Neural cell (in vitro differentiated cells): ENCODE measurements at regions not wholly inside any gene's neighbourhood (a gene's known extent, or its start where the extent isn't known, plus 50 kb on each side); places are given as distances from the start of the nearest gene placed in this dataset.

Experiments
- H2AFZ ChIP-seq: fragments of 200-600, 300-800 bp; sonication (generic), shearing (Covaris generic); 2 replicates; pipeline ENCODE4 v1.6.0; 2014; ENCODE audit warnings: low read depth, mild to moderate bottlenecking, antibody characterized with exemption, low read length, moderate library complexity
- H3F3A ChIP-seq: fragments of 200-600 bp; shearing (Covaris generic); 2 replicates; pipeline ENCODE4 v1.6.1; 2016; ENCODE audit warnings: mild to moderate bottlenecking, moderate library complexity, mixed read lengths, antibody characterized with exemption, low read length; ENCODE audit not compliant: insufficient read depth, poor library complexity, severe bottlenecking
- H3K27ac ChIP-seq: fragments of 200-600, 300-800 bp; sonication (generic), shearing (Covaris generic); 2 replicates; pipeline ENCODE4 v1.5.1; 2014; ENCODE audit warnings: mild to moderate bottlenecking, low read length, moderate library complexity
- H3K27me3 ChIP-seq: fragments of 300-800, 200-600 bp; sonication (generic), shearing (Covaris generic); 2 replicates; pipeline ENCODE4 v1.6.0; 2014; ENCODE audit warnings: mild to moderate bottlenecking, low read depth, low read length, moderate library complexity; ENCODE audit not compliant: insufficient read depth
- H3K36me3 ChIP-seq: fragments of 300-800, 200-600 bp; sonication (generic), shearing (Covaris generic); 2 replicates; pipeline ENCODE4 v1.5.1; 2014; ENCODE audit warnings: mild to moderate bottlenecking, antibody characterized with exemption, low read length, moderate library complexity; ENCODE audit not compliant: insufficient read depth
- H3K4me2 ChIP-seq: fragments of 300-800, 200-600 bp; sonication (generic), shearing (Covaris generic); 2 replicates; pipeline ENCODE4 v1.6.0; 2014; ENCODE audit warnings: mild to moderate bottlenecking, low read length
- H3K4me3 ChIP-seq: fragments of 300-800, 200-600 bp; sonication (generic), shearing (Covaris generic); 2 replicates; pipeline ENCODE4 v1.5.1; 2014; ENCODE audit warnings: mild to moderate bottlenecking, low read length, moderate library complexity
- H3K79me2 ChIP-seq: fragments of 200-600 bp; shearing (Covaris generic); replicated peaks from 2 replicates; pipeline ENCODE4 v1.6.0; 2014; ENCODE audit warnings: mild to moderate bottlenecking, low read length, moderate library complexity; ENCODE audit not compliant: insufficient read depth
- H3K9ac ChIP-seq: fragments of 300-800, 200-600 bp; sonication (generic), shearing (Covaris generic); 2 replicates; pipeline ENCODE4 v1.6.1; 2016; ENCODE audit warnings: mild to moderate bottlenecking, low read length, mixed read lengths
- H3K9me2 ChIP-seq: fragments of 200-600 bp; shearing (Covaris generic); 2 replicates; pipeline ENCODE4 v1.6.1; 2016; ENCODE audit warnings: mild to moderate bottlenecking, low read length, mixed read lengths; ENCODE audit not compliant: insufficient read depth
- H3K9me3 ChIP-seq: fragments of 200-600, 300-800 bp; sonication (generic), shearing (Covaris generic); 2 replicates; pipeline ENCODE4 v1.6.1; 2016; ENCODE audit warnings: mild to moderate bottlenecking, mixed run types, low read length, moderate library complexity, mixed read lengths
- H4K20me1 ChIP-seq: fragments of 200-600 bp; shearing (Covaris generic); 2 replicates; pipeline ENCODE4 v1.6.1; 2016; ENCODE audit warnings: mild to moderate bottlenecking, mixed run types; ENCODE audit not compliant: insufficient read depth
- EP300 ChIP-seq: fragments of 450-650 bp; conservative IDR thresholded peaks from 2 replicates; pipeline ENCODE4 v1.6.1; 2014; ENCODE audit warnings: antibody characterized with exemption, mild to moderate bottlenecking, moderate library complexity; ENCODE audit not compliant: poor library complexity, severe bottlenecking
- EZH2 ChIP-seq: fragments of 200-600, 300-800 bp; shearing (Covaris generic), sonication (generic); IDR thresholded peaks from 2 replicates; pipeline ENCODE4 v1.6.1; 2014; ENCODE audit warnings: antibody characterized with exemption, low read length, borderline replicate concordance, mild to moderate bottlenecking; ENCODE audit not compliant: insufficient read depth, poor library complexity, severe bottlenecking
- MXI1 ChIP-seq: fragments of 450-650 bp; conservative IDR thresholded peaks from 2 replicates; pipeline ENCODE4 v1.6.1; 2014; ENCODE audit warnings: antibody characterized with exemption, mild to moderate bottlenecking; ENCODE audit not compliant: poor library complexity, severe bottlenecking
- POLR2AphosphoS5 ChIP-seq: IDR thresholded peaks from 2 replicates; pipeline ENCODE4 v1.6.1; 2012
- RAD21 ChIP-seq: fragments of 450-650 bp; conservative IDR thresholded peaks from 2 replicates; pipeline ENCODE4 v1.6.1; 2014; ENCODE audit warnings: antibody characterized with exemption, mild to moderate bottlenecking, moderate library complexity
- SMC3 ChIP-seq: fragments of 450-650 bp; conservative IDR thresholded peaks from 2 replicates; pipeline ENCODE4 v1.6.1; 2014; ENCODE audit warnings: antibody characterized with exemption, mild to moderate bottlenecking, moderate library complexity; ENCODE audit not compliant: poor library complexity
- TAF1 ChIP-seq: IDR thresholded peaks from 2 replicates; pipeline ENCODE4 v1.6.1; 2012; ENCODE audit warnings: low read depth
- TF ChIP-seq, protein P1 (sequence below): IDR thresholded peaks from 2 replicates; pipeline ENCODE4 v1.6.1; 2012; ENCODE audit warnings: borderline replicate concordance
- TF ChIP-seq, protein P2 (sequence below): fragments of 450-650 bp; IDR thresholded peaks from 2 replicates; pipeline ENCODE4 v1.5.1; 2014; ENCODE audit warnings: antibody characterized with exemption, mild to moderate bottlenecking, moderate library complexity; ENCODE audit not compliant: poor library complexity, severe bottlenecking

DNA sequence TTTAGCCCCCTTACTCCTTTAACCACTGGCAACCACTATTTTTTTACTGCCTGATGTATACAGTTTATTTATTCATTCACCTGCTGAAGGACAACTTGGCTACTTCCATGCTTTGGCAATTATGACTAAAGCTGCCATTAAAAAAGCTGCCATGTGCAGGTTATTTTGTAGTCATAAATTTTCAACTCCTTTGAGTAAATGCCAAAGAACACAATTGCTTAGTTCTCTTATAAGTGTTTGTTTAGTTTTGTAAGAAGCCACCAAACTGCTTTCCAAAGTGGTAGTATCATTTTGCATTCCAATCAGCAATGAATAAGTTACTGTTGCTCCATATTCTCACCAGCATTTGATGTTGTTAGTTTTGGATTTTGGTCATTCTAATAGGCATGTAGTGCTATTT is 1831.8 kb downstream of the PCDH7 start:
- Histone ChIP-seq H3K27ac (no peak overlapping the region), H4K20me1 (no peaks in the 10 kb centered on the region), H3K36me3 (no peaks in the 10 kb centered on the region), H3K9me3 (no peaks in the 10 kb centered on the region), H3K27me3 (no peaks in the 10 kb centered on the region), H2AFZ (no peak overlapping the region), H3K9ac (no peak overlapping the region), H3K79me2 (no peaks in the 10 kb centered on the region), H3K4me3 (no peak overlapping the region), H3F3A (no peaks in the 10 kb centered on the region), H3K9me2 (no peaks in the 10 kb centered on the region), H3K4me2 (no peak overlapping the region)
- TF ChIP-seq SMC3 (no peak), EZH2 (no peak), TAF1 (no peak), RAD21 (no peak), POLR2AphosphoS5 (no peak), MXI1 (no peak), EP300 (no peak)
- TF ChIP-seq, protein P1, sequence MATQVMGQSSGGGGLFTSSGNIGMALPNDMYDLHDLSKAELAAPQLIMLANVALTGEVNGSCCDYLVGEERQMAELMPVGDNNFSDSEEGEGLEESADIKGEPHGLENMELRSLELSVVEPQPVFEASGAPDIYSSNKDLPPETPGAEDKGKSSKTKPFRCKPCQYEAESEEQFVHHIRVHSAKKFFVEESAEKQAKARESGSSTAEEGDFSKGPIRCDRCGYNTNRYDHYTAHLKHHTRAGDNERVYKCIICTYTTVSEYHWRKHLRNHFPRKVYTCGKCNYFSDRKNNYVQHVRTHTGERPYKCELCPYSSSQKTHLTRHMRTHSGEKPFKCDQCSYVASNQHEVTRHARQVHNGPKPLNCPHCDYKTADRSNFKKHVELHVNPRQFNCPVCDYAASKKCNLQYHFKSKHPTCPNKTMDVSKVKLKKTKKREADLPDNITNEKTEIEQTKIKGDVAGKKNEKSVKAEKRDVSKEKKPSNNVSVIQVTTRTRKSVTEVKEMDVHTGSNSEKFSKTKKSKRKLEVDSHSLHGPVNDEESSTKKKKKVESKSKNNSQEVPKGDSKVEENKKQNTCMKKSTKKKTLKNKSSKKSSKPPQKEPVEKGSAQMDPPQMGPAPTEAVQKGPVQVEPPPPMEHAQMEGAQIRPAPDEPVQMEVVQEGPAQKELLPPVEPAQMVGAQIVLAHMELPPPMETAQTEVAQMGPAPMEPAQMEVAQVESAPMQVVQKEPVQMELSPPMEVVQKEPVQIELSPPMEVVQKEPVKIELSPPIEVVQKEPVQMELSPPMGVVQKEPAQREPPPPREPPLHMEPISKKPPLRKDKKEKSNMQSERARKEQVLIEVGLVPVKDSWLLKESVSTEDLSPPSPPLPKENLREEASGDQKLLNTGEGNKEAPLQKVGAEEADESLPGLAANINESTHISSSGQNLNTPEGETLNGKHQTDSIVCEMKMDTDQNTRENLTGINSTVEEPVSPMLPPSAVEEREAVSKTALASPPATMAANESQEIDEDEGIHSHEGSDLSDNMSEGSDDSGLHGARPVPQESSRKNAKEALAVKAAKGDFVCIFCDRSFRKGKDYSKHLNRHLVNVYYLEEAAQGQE: no peak
- TF ChIP-seq, protein P2, sequence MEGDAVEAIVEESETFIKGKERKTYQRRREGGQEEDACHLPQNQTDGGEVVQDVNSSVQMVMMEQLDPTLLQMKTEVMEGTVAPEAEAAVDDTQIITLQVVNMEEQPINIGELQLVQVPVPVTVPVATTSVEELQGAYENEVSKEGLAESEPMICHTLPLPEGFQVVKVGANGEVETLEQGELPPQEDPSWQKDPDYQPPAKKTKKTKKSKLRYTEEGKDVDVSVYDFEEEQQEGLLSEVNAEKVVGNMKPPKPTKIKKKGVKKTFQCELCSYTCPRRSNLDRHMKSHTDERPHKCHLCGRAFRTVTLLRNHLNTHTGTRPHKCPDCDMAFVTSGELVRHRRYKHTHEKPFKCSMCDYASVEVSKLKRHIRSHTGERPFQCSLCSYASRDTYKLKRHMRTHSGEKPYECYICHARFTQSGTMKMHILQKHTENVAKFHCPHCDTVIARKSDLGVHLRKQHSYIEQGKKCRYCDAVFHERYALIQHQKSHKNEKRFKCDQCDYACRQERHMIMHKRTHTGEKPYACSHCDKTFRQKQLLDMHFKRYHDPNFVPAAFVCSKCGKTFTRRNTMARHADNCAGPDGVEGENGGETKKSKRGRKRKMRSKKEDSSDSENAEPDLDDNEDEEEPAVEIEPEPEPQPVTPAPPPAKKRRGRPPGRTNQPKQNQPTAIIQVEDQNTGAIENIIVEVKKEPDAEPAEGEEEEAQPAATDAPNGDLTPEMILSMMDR: no peak

DNA sequence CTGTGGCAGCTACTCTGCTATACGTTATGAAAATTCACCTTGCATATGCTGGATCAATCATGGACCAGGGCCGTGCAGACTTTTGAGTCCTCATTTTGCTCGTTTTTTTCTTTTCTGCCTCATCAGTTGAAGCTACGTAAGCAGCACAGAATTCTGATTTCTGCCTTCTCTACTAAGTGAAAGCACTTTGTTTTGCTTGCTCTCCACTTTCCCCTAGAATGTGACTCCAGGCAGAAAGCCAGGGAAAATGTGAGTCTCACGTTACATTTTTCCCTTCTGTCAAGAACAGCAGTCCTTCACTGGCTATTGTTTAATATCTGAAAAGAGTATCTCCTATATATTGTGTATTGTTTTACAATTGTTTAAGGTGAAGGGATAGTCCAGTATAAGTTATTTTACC is 1840.1 kb downstream of the PCDH7 start:
- H3K36me3 ChIP-seq: no peaks in the 10 kb centered on the region
- H4K20me1 ChIP-seq: no peaks in the 10 kb centered on the region
- H3K9me2 ChIP-seq: no peaks in the 10 kb centered on the region
- H3K9ac ChIP-seq: no peak overlapping the region
- H3K4me2 ChIP-seq: no peak overlapping the region
- H3K4me3 ChIP-seq: no peak overlapping the region
- no peaks in the 10 kb centered on the region for H3F3A ChIP-seq
- H3K27ac ChIP-seq: no peak overlapping the region
- no peaks in the 10 kb centered on the region for H3K79me2 ChIP-seq
- no peaks in the 10 kb centered on the region for H3K27me3 ChIP-seq
- no peaks in the 10 kb centered on the region for H3K9me3 ChIP-seq
- no peak overlapping the region for H2AFZ ChIP-seq
- TF ChIP-seq, protein P2: no peak
- TF ChIP-seq TAF1 (no peak), POLR2AphosphoS5 (no peak), RAD21 (no peak), SMC3 (no peak)
